Kidney (tissue), 13 donors: ENCODE measurements at regions not wholly inside any gene's neighbourhood (a gene's known extent, or its start where the extent isn't known, plus 50 kb on each side); places are given as distances from the start of the nearest gene placed in this dataset.

Experiments used
- DNase-seq, 5 donors: peaks; one replicate each; pipeline ENCODE4 v3.0.0-alpha.2; 2013 to 2020
- FAIRE-seq: peaks from 2 replicates; lab custom pipeline; 2012; peaks lifted over from hg19 to GRCh38; lab: Jason Lieb, UNC
- H3K27ac ChIP-seq, 2 donors: one replicate each; pipeline ENCODE4 v1.7.0; 2013; ENCODE audit warnings: low read depth in 2 of 2, low read length in 2 of 2, inconsistent platforms in 1 of 2
- H3K27me3 ChIP-seq: one replicate; pipeline ENCODE4 v1.7.1; 2013; ENCODE audit warnings: low read length, inconsistent platforms; ENCODE audit not compliant: control insufficient read depth, insufficient read depth
- H3K36me3 ChIP-seq, 3 donors: one replicate each; pipeline versions ENCODE4 v1.7.0 to v1.7.1; 2013; ENCODE audit warnings: low read length in 3 of 3, control low read depth in 1 of 3, inconsistent platforms in 1 of 3; ENCODE audit not compliant: insufficient read depth in 3 of 3, control insufficient read depth in 2 of 3
- H3K4me1 ChIP-seq, 3 donors: one replicate each; pipeline versions ENCODE4 v1.7.0 to v1.7.1; 2013; ENCODE audit warnings: low read length in 3 of 3, inconsistent platforms in 1 of 3, low read depth in 1 of 3; ENCODE audit not compliant: control insufficient read depth in 2 of 3, insufficient read depth in 2 of 3
- H3K4me3 ChIP-seq, 3 donors: one replicate each; pipeline versions ENCODE4 v1.7.0 to v1.8.1; 2013; ENCODE audit warnings: low read length in 3 of 3, control low read depth in 1 of 3, inconsistent platforms in 1 of 3
- H3K9ac ChIP-seq, 3 donors: one replicate each; pipeline versions ENCODE4 v1.7.0 to v1.7.1; 2013; ENCODE audit warnings: low read length in 3 of 3, control low read depth in 1 of 3, inconsistent platforms in 1 of 3
- H3K9me3 ChIP-seq, 3 donors: one replicate each; pipeline versions ENCODE4 v1.7.0 to v1.7.1; 2013; ENCODE audit warnings: low read length in 3 of 3, control low read depth in 1 of 3, inconsistent platforms in 1 of 3; ENCODE audit not compliant: control insufficient read depth in 2 of 3, insufficient read depth in 1 of 3
- CTCF ChIP-seq: IDR thresholded peaks from 3 replicates; pipeline ENCODE4 v1.5.1; 2012; ENCODE audit warnings: mild to moderate bottlenecking, moderate library complexity, borderline replicate concordance; ENCODE audit not compliant: insufficient read depth; ENCODE audit errors: extremely low read depth
- intact Hi-C: fragments of 100-400 bp; cut with DNase I; formaldehyde crosslinking; loops from one replicate; pipeline ENCODE4 v1.11.1; 2022
- donor health status: control.
- donor health status: control.
- donor health status: control.
- donor health status: control.
- donor health status: control.
- donor health status: DM: yes; HTN: yes; CAD: no.
- donor health status: Normal renal cell carcinoma (clear cell type).

- H3K4me1 ChIP-seq, result peaks cover 0 to 3% (median 0%) of the 10 kb centered on the region in 3 donors
- no peak overlapping the region for H3K9ac ChIP-seq
- DNase-seq (peak in 1 of 5 donors; percentile 84), FAIRE-seq (no peak)
- no peak overlapping the region for H3K4me3 ChIP-seq
- intact Hi-C loops, result no loop called here
- no peaks in the 10 kb centered on the region for H3K9me3 ChIP-seq
- no peaks in the 10 kb centered on the region for H3K27me3 ChIP-seq
- H3K36me3 ChIP-seq, result no peaks in the 10 kb centered on the region
- H3K27ac ChIP-seq, result no peak overlapping the region
- TF ChIP-seq CTCF, result no peak
Measured at GRCh38 chr16:9365370-9365728, 273.9 kb downstream of the HAPSTR1 start.

- no peaks in the 10 kb centered on the region for H3K27me3 ChIP-seq
- no peak overlapping the region for H3K9ac ChIP-seq
- no peaks in the 10 kb centered on the region for H3K36me3 ChIP-seq
- H3K4me3 ChIP-seq, result no peak overlapping the region
- intact Hi-C loops, result no loop called here
- H3K4me1 ChIP-seq, result peaks cover 0 to 3% (median 0%) of the 10 kb centered on the region in 3 donors
- no peak for TF ChIP-seq CTCF
- H3K9me3 ChIP-seq, result no peaks in the 10 kb centered on the region
- no peak for FAIRE-seq
- DNase-seq, result no peak
- no peak overlapping the region for H3K27ac ChIP-seq
Measured at GRCh38 chr16:9366048-9366969, 274.9 kb downstream of the HAPSTR1 start.

- peak in 4 of 5 donors; percentile 65 to 86 (median 74) for DNase-seq
- TF ChIP-seq CTCF, result no peak
- H3K9ac ChIP-seq, result no peak overlapping the region
- H3K36me3 ChIP-seq, result no peaks in the 10 kb centered on the region
- no peaks in the 10 kb centered on the region for H3K27me3 ChIP-seq
- H3K4me1 ChIP-seq, result peaks cover 0 to 1% (median 0%) of the 10 kb centered on the region in 3 donors
- intact Hi-C loops, result no loop called here
- H3K27ac ChIP-seq, result no peak overlapping the region
- no peak for FAIRE-seq
- H3K4me3 ChIP-seq, result no peak overlapping the region
- H3K9me3 ChIP-seq, result peaks cover 0 to 4% (median 0%) of the 10 kb centered on the region in 3 donors
Measured at GRCh38 chr16:9370061-9370491, 278.6 kb downstream of the HAPSTR1 start.
